Upper lobe of left lung (tissue), 6 donors: ENCODE measurements at regions not wholly inside any gene's neighbourhood (a gene's known extent, or its start where the extent isn't known, plus 50 kb on each side); places are given as distances from the start of the nearest gene placed in this dataset.
A peak's percentile ranks its signal among the peaks of the same experiment; 100 is the strongest.

Experiments
- ATAC-seq, 2 donors: fragments of 200-7000 bp; cut with Tn5 transposase; one replicate each; pipeline ENCODE4 v1.9.1; 2022; ENCODE audit warnings: mild to moderate bottlenecking in 2 of 2, moderate library complexity in 2 of 2; ENCODE audit not compliant: low FRiP score in 2 of 2
- DNase-seq, 2 donors: peaks; one replicate each; pipeline ENCODE4 v3.0.0-alpha.2; 2019 to 2020
- H3K27ac ChIP-seq, 4 donors: fragments of 200-600 bp; sonication (generic); one replicate each; pipeline ENCODE4 v1.5.1; 2016 to 2019
- H3K27me3 ChIP-seq, 4 donors: fragments of 200-600 bp; sonication (generic); one replicate each; pipeline ENCODE4 v1.5.1; 2017 to 2019
- H3K36me3 ChIP-seq, 4 donors: fragments of 200-600 bp; sonication (generic); one replicate each; pipeline ENCODE4 v1.5.1; 2016 to 2019
- H3K4me1 ChIP-seq, 4 donors: fragments of 200-600 bp; sonication (generic); one replicate each; pipeline ENCODE4 v1.5.1; 2018 to 2019
- H3K4me3 ChIP-seq, 4 donors: fragments of 200-600 bp; sonication (generic); one replicate each; pipeline ENCODE4 v1.5.1; 2017 to 2019; ENCODE audit warnings: mild to moderate bottlenecking in 2 of 4, moderate library complexity in 1 of 4
- H3K9me3 ChIP-seq, 4 donors: fragments of 200-600 bp; sonication (generic); one replicate each; pipeline ENCODE4 v1.5.1; 2018 to 2019
- CTCF ChIP-seq, 6 experiments: fragments of 450-650 bp in 4 of 6; fragments of 200-600 bp in 2 of 6; sonication (generic) in 2 of 6; IDR thresholded peaks; one replicate each; pipeline ENCODE4 v1.5.1; 2016 to 2019; ENCODE audit warnings: antibody characterized with exemption in 6 of 6
- EP300 ChIP-seq, 4 donors: sonication (generic); formaldehyde crosslinking; IDR thresholded peaks; one replicate each; pipeline ENCODE4 v1.5.1; 2017; ENCODE audit warnings: antibody characterized with exemption in 4 of 4, control low read depth in 2 of 4
- POLR2A ChIP-seq, 4 donors: fragments of 450-650 bp; IDR thresholded peaks; one replicate each; pipeline ENCODE4 v1.5.1; 2016 to 2017; ENCODE audit warnings: antibody characterized with exemption in 4 of 4, mild to moderate bottlenecking in 2 of 4
- POLR2AphosphoS5 ChIP-seq, 2 donors: sonication (generic); formaldehyde crosslinking; IDR thresholded peaks; one replicate each; pipeline ENCODE4 v1.5.1; 2017; ENCODE audit warnings: antibody characterized with exemption in 2 of 2
- WGBS, 2 donors: methylation state at CpG; one replicate each; pipeline ENCODE4 v1.1.5; 2017 to 2018; 5-methylcytosine and 5-hydroxymethylcytosine counted together
- donor health status: DM: no; HTN: no; CAD: no; lungs with moderate emphysema.
- donor health status: DM: no; HTN: yes; CAD: no; lungs with severe emphysema.

- no peak for TF ChIP-seq EP300 (IDR thresholded peaks at IDR 0.05)
- no peak for TF ChIP-seq CTCF (IDR thresholded peaks at IDR 0.05)
- TF ChIP-seq POLR2A (IDR thresholded peaks at IDR 0.05) = no peak
- no peak for TF ChIP-seq POLR2AphosphoS5 (IDR thresholded peaks at IDR 0.05)
- Histone ChIP-seq H3K27me3 (no peaks in the 10 kb centered on the region), H3K4me3 (no peak overlapping the region), H3K27ac (no peak overlapping the region), H3K36me3 (no peaks in the 10 kb centered on the region), H3K4me1 (peaks cover 6 to 14% (median 9%) of the 10 kb centered on the region in 4 donors), H3K9me3 (no peaks in the 10 kb centered on the region)
- DNase-seq (peak in 1 of 2 donors; percentile 60), ATAC-seq (peak; percentile 57 to 80)
- 37 to 39% methylated on average over 8 of the region's 8 CpGs for WGBS, 2 donors
Observed at GRCh38 chr14:55780156-55780946, 200.3 kb downstream of the KTN1 start.

- Histone ChIP-seq H3K36me3 (no peaks in the 10 kb centered on the region), H3K9me3 (no peaks in the 10 kb centered on the region), H3K27ac (no peak overlapping the region), H3K4me3 (no peak overlapping the region), H3K4me1 (peaks cover 6 to 14% (median 9%) of the 10 kb centered on the region in 4 donors), H3K27me3 (no peaks in the 10 kb centered on the region)
- 70 to 72% methylated on average over 5 of the region's 5 CpGs for WGBS, 2 donors
- no peak for TF ChIP-seq POLR2A (IDR thresholded peaks at IDR 0.05)
- TF ChIP-seq CTCF (IDR thresholded peaks at IDR 0.05) = no peak
- TF ChIP-seq POLR2AphosphoS5 (IDR thresholded peaks at IDR 0.05) = no peak
- TF ChIP-seq EP300 (IDR thresholded peaks at IDR 0.05) = no peak
- ATAC-seq (no peak), DNase-seq (no peak)
Observed at GRCh38 chr14:55781046-55781445, 201.0 kb downstream of the KTN1 start.

- no peak for ATAC-seq
- no peaks in the 10 kb centered on the region for H3K36me3 ChIP-seq
Observed at GRCh38 chr14:55782166-55782565, 202.2 kb downstream of the KTN1 start.

GRCh38 chr14:55789406-55789805 is 209.4 kb downstream of the KTN1 start:
- H3K27ac ChIP-seq = no peak overlapping the region
- no peak for TF ChIP-seq POLR2AphosphoS5 (IDR thresholded peaks at IDR 0.05)
- TF ChIP-seq POLR2A (IDR thresholded peaks at IDR 0.05) = no peak
- no peak for TF ChIP-seq CTCF (IDR thresholded peaks at IDR 0.05)
- TF ChIP-seq EP300 (IDR thresholded peaks at IDR 0.05) = no peak
- H3K27me3 ChIP-seq = no peaks in the 10 kb centered on the region
- WGBS, 2 donors = 88 to 94% methylated on average over 2 of the region's 2 CpGs
- H3K4me1 ChIP-seq = no peaks in the 10 kb centered on the region
- no peak overlapping the region for H3K4me3 ChIP-seq
- ATAC-seq (no peak), DNase-seq (no peak)
- no peaks in the 10 kb centered on the region for H3K9me3 ChIP-seq
- no peaks in the 10 kb centered on the region for H3K36me3 ChIP-seq

More at GRCh38 chr14:55782166-55782565, 202.2 kb downstream of the KTN1 start:
- H3K4me1 ChIP-seq = peaks cover 6 to 14% (median 9%) of the 10 kb centered on the region in 4 donors
- H3K27ac ChIP-seq = no peak overlapping the region
- DNase-seq = no peak
- no peaks in the 10 kb centered on the region for H3K27me3 ChIP-seq
- TF ChIP-seq POLR2A (IDR thresholded peaks at IDR 0.05) (no peak), CTCF (IDR thresholded peaks at IDR 0.05) (no peak), POLR2AphosphoS5 (IDR thresholded peaks at IDR 0.05) (no peak), EP300 (IDR thresholded peaks at IDR 0.05) (no peak)
- H3K9me3 ChIP-seq = no peaks in the 10 kb centered on the region
- no peak overlapping the region for H3K4me3 ChIP-seq
